Endothelial cell (in vitro differentiated cells): ENCODE measurements at regions not wholly inside any gene's neighbourhood (a gene's known extent, or its start where the extent isn't known, plus 50 kb on each side); places are given as distances from the start of the nearest gene placed in this dataset.

Source experiments
- DNase-seq: peaks from one replicate; pipeline ENCODE4 v3.0.0; 2021; ENCODE audit warnings: low spot score
- H3K27ac Mint-ChIP-seq: one replicate; pipeline ENCODE4 v1.8.0; 2021; ENCODE audit warnings: mixed read lengths, inconsistent platforms; ENCODE audit not compliant: unreplicated experiment
- H3K27me3 Mint-ChIP-seq: one replicate; pipeline ENCODE4 v1.8.0; 2021; ENCODE audit warnings: mild to moderate bottlenecking, moderate library complexity, mixed read lengths, inconsistent platforms; ENCODE audit not compliant: unreplicated experiment
- H3K36me3 Mint-ChIP-seq: one replicate; pipeline ENCODE4 v1.8.0; 2021; ENCODE audit warnings: mild to moderate bottlenecking, low read depth, mixed read lengths, inconsistent platforms; ENCODE audit not compliant: unreplicated experiment
- H3K4me1 Mint-ChIP-seq: one replicate; pipeline ENCODE4 v1.8.0; 2021; ENCODE audit warnings: mild to moderate bottlenecking, mixed read lengths, inconsistent platforms; ENCODE audit not compliant: unreplicated experiment
- H3K4me3 Mint-ChIP-seq: one replicate; pipeline ENCODE4 v1.8.0; 2021; ENCODE audit warnings: mild to moderate bottlenecking, mixed read lengths, inconsistent platforms; ENCODE audit not compliant: unreplicated experiment
- H3K9me3 Mint-ChIP-seq: one replicate; pipeline ENCODE4 v1.8.0; 2021; ENCODE audit warnings: mixed read lengths, inconsistent platforms; ENCODE audit not compliant: unreplicated experiment
- TF ChIP-seq, protein P1 (sequence below): fragments of 200-600 bp; sonication (generic); IDR thresholded peaks from one replicate; pipeline ENCODE4 v1.5.0; 2021; ENCODE audit warnings: antibody characterized with exemption; ENCODE audit not compliant: unreplicated experiment

DNA sequence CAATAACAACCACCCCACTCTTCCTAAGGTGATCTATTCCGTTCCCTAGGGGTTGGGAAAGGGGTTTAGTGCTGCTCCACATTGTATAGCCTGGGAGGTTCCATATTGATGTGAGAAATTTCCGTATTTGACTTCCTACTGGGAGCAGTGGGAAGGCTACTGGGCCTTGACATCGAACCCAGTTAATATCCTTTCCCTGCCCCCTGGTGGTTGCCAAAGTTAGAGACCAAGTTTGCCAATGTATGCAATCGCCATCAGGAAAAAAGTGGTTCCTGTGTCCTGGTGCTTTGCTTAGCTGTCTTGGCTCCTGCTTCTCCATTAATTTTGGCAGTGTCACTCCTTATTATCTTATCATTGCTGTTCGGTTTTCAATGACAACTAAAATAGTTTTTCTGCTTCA is 914.9 kb downstream of the KCNJ2 start:
- no peak overlapping the region for H3K27ac Mint-ChIP-seq
- H3K36me3 Mint-ChIP-seq, result no peaks in the 10 kb centered on the region
- peaks cover 1% of the 10 kb centered on the region for H3K27me3 Mint-ChIP-seq
- H3K9me3 Mint-ChIP-seq, result no peaks in the 10 kb centered on the region
- peak; percentile 70 for DNase-seq
- H3K4me3 Mint-ChIP-seq, result no peak overlapping the region
- TF ChIP-seq, protein P1, sequence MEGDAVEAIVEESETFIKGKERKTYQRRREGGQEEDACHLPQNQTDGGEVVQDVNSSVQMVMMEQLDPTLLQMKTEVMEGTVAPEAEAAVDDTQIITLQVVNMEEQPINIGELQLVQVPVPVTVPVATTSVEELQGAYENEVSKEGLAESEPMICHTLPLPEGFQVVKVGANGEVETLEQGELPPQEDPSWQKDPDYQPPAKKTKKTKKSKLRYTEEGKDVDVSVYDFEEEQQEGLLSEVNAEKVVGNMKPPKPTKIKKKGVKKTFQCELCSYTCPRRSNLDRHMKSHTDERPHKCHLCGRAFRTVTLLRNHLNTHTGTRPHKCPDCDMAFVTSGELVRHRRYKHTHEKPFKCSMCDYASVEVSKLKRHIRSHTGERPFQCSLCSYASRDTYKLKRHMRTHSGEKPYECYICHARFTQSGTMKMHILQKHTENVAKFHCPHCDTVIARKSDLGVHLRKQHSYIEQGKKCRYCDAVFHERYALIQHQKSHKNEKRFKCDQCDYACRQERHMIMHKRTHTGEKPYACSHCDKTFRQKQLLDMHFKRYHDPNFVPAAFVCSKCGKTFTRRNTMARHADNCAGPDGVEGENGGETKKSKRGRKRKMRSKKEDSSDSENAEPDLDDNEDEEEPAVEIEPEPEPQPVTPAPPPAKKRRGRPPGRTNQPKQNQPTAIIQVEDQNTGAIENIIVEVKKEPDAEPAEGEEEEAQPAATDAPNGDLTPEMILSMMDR, result peak; percentile 70
- no peaks in the 10 kb centered on the region for H3K4me1 Mint-ChIP-seq

DNA sequence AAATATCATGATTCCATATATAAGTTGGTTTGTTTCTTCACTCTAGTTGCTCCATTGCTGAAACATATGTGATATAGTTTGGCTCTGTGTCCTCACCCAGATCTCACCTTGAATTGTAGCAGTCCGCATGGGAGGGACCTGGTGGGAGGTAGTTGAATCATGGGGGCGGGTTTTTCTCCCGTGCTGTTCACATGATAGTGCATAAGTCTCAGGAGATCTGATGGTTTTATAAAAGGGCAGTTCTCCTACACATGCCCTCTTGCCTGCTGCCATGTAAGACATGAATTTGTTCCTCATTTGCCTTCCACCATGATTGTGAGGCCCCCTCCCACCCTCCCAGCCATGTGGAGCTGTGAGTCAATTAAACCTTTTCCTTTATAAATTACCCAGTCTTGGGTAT is 915.5 kb downstream of the KCNJ2 start:
- Mint-ChIP-seq H3K27me3 (peaks cover 1% of the 10 kb centered on the region), H3K9me3 (no peaks in the 10 kb centered on the region), H3K4me1 (no peaks in the 10 kb centered on the region), H3K4me3 (no peak overlapping the region), H3K27ac (no peak overlapping the region), H3K36me3 (no peaks in the 10 kb centered on the region)
- DNase-seq, result no peak
- TF ChIP-seq, protein P1, result no peak

DNA sequence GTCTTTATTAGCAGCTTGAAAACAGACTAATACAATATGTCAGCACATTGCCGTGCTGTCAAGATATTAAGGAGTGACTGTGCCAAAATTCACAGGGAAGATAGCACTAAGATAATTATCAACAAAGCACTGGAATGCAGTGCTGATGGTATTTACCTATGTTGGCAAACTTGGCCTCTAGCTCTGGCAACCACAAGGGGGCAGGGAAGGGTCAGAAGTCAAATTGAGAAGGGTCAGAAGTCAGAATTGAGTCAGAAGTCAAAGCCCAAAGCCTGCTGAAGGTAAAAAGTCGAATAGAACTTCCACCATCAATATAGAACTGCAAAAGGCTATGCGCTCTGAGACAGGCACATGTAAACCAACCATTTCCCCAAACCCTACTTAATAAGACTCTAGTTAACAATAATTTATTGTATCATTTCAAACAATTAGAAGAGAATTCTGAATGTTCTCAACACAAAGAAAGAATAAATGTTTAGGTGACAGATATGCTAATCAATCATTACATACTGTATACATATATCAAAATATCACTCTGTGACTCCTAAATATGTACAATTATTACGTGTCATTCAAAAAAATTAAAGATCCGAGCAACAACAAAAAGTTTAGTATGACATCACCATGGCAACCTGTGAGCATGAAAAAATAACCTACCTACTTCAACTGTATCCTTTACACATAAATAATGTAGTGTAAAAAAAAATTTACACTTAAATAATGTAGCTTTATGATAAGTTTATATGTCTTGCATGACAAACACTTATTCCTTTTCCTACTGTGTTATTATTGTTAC is 916.1 kb downstream of the KCNJ2 start:
- peaks cover 1% of the 10 kb centered on the region for H3K27me3 Mint-ChIP-seq
- TF ChIP-seq, protein P1, result peak; percentile 53
- DNase-seq, result peak; percentile 70
- H3K4me3 Mint-ChIP-seq, result no peak overlapping the region
- no peaks in the 10 kb centered on the region for H3K9me3 Mint-ChIP-seq
- H3K4me1 Mint-ChIP-seq, result no peaks in the 10 kb centered on the region
- no peak overlapping the region for H3K27ac Mint-ChIP-seq
- H3K36me3 Mint-ChIP-seq, result no peaks in the 10 kb centered on the region

DNA sequence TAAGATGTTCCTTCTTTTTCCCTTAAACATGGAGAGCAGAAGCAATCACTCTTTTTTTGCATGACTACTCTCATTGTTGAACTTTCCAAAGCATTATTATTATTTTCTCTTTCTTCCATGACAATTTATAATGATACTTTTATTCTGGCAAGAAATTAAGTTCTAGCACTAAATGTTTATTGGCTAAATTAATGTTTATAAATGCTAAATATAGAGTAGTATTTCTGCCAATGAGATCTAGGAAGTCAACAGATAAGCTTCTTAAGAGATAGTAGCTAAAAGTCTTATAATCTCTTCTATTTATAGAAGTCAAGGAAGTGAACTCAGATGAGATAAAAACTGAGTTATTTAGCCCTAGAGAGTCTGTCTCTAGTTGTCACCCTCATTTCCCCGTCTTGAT is 920.1 kb downstream of the KCNJ2 start:
- H3K27ac Mint-ChIP-seq, result no peak overlapping the region
- no peaks in the 10 kb centered on the region for H3K36me3 Mint-ChIP-seq
- no peaks in the 10 kb centered on the region for H3K4me1 Mint-ChIP-seq
- no peaks in the 10 kb centered on the region for H3K27me3 Mint-ChIP-seq
- TF ChIP-seq, protein P1, result no peak
- DNase-seq, result no peak
- H3K4me3 Mint-ChIP-seq, result no peak overlapping the region
- no peaks in the 10 kb centered on the region for H3K9me3 Mint-ChIP-seq

DNA sequence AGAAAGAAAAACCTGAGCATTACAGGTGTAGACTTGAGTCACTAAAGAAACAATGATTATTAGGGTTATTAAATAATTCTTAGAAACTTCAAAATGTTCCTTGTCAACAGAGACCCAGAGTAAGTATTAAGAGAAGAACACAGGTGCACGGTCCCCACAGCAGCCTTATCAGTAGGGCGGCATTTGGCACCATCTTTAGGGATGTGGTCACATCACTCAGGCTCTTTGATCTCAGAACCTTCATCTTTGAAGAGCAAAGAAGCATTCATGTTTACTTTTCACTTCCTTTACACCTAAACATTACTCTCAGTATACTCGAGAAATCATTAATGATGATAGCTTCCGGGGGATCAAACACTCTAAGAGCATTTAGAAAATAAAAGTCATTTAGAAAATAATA is 928.7 kb downstream of the KCNJ2 start:
- H3K36me3 Mint-ChIP-seq, result no peaks in the 10 kb centered on the region
- no peak overlapping the region for H3K4me3 Mint-ChIP-seq
- H3K27ac Mint-ChIP-seq, result no peak overlapping the region
- TF ChIP-seq, protein P1, result no peak
- DNase-seq, result no peak
- no peaks in the 10 kb centered on the region for H3K4me1 Mint-ChIP-seq
- H3K27me3 Mint-ChIP-seq, result peaks cover 1% of the 10 kb centered on the region
- H3K9me3 Mint-ChIP-seq, result no peaks in the 10 kb centered on the region
